Stimulated activated CD8-positive, alpha-beta memory T cell treated with anti-CD3 and anti-CD28 coated beads, Interleukin-15, amount 100 ng/mL, for 48 hours (primary cell): ENCODE measurements at regions not wholly inside any gene's neighbourhood (a gene's known extent, or its start where the extent isn't known, plus 50 kb on each side); places are given as distances from the start of the nearest gene placed in this dataset.

Experiments
- DNase-seq, 2 donors: peaks; one replicate each; pipeline ENCODE4 v3.0.0-alpha.2; 2020; ENCODE audit warnings: low read depth in 2 of 2

- no peak for DNase-seq
These were observed 63.5 kb upstream of the WDR1 start for GRCh38 chr4:10179957-10180602.

GRCh38 chr4:10178763-10179162 lies 62.2 kb upstream of the WDR1 start:
- no peak for DNase-seq

GRCh38 chr4:10175626-10176025 lies 59.0 kb upstream of the WDR1 start:
- DNase-seq, result no peak

- no peak for DNase-seq
These were observed 57.5 kb upstream of the WDR1 start for GRCh38 chr4:10173754-10174749.

GRCh38 chr4:10173037-10173753 lies 56.6 kb upstream of the WDR1 start:
- no peak for DNase-seq

- no peak for DNase-seq
These were observed 55.8 kb upstream of the WDR1 start for GRCh38 chr4:10172278-10172921.

GRCh38 chr4:10171055-10171454 lies 54.5 kb upstream of the WDR1 start:
- DNase-seq, result no peak

- no peak for DNase-seq
These were observed 53.3 kb upstream of the WDR1 start for GRCh38 chr4:10169839-10170387.

GRCh38 chr4:10168151-10168550 lies 51.6 kb upstream of the WDR1 start:
- DNase-seq, result no peak

- no peak for DNase-seq
These were observed 50.6 kb upstream of the WDR1 start for GRCh38 chr4:10167201-10167600.
